PFSK-1 (cell line): ENCODE measurements at regions not wholly inside any gene's neighbourhood (a gene's known extent, or its start where the extent isn't known, plus 50 kb on each side); places are given as distances from the start of the nearest gene placed in this dataset.

ENCODE experiments used
- POLR2AphosphoS5 ChIP-seq: IDR thresholded peaks from 2 replicates; pipeline ENCODE4 v1.6.1; 2012; ENCODE audit warnings: low read depth, mild to moderate bottlenecking, control low read depth, low read length, moderate library complexity
- REST ChIP-seq, 2 experiments: IDR thresholded peaks; 2 replicates each; pipeline versions ENCODE4 v1.6.1 to v1.8.0; 2011 to 2012; ENCODE audit warnings: low read depth in 2 of 2, low read length in 2 of 2, control low read depth in 1 of 2, inconsistent platforms in 1 of 2, mild to moderate bottlenecking in 1 of 2, moderate library complexity in 1 of 2; ENCODE audit not compliant: insufficient read depth in 1 of 2
- SIN3A ChIP-seq: IDR thresholded peaks from 2 replicates; pipeline ENCODE4 v1.6.1; 2012; ENCODE audit warnings: mild to moderate bottlenecking, low read length, moderate library complexity, borderline replicate concordance; ENCODE audit not compliant: insufficient read depth
- TAF1 ChIP-seq: IDR thresholded peaks from 2 replicates; pipeline ENCODE4 v1.6.1; 2012; ENCODE audit warnings: low read length, control low read depth, borderline replicate concordance; ENCODE audit not compliant: insufficient read depth

DNA sequence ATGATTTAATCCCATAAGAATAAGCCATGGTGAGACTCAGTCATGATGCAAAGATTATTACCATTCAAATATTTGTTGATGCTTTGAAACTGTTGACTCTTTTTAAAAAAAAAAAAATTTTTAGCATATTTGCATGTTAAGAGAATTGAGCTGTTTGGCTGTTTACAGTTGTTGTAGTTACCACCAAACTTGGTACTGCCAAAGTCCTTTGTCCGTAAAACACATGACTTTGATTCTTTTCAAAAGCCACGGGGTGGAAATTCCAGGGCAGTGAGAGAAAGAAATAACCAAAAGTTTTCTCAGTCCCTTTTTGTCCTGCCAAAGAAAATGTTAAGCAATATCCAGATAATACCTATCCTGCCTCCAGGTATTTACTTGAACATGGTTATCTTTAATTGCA is 474.8 kb downstream of the METTL4 start:
- TF ChIP-seq TAF1 (no peak), REST (IDR thresholded peaks at IDR 0.05; ENCODE audit: insufficient read depth in 1 of 2, low read depth in 2 of 2, low read length in 2 of 2) (no peak), POLR2AphosphoS5 (no peak), SIN3A (no peak)
